Nephron (organoid): ENCODE measurements at regions not wholly inside any gene's neighbourhood (a gene's known extent, or its start where the extent isn't known, plus 50 kb on each side); places are given as distances from the start of the nearest gene placed in this dataset.
"Not testable (repeated sequence)": the region's sequence is repeated elsewhere in the genome, so short reads cannot be mapped to it uniquely, and the experiment has no call there.

Source experiments
- H3K27ac Mint-ChIP-seq, 3 experiments: 2 replicates each; pipeline ENCODE4 v1.8.0; 2020; ENCODE audit warnings: mixed read lengths in 3 of 3, mild to moderate bottlenecking in 2 of 3, moderate library complexity in 1 of 3
- H3K27me3 Mint-ChIP-seq: 2 replicates; pipeline ENCODE4 v1.8.0; 2021; ENCODE audit warnings: low read depth, mild to moderate bottlenecking, moderate library complexity, mixed read lengths
- H3K36me3 Mint-ChIP-seq: 2 replicates; pipeline ENCODE4 v1.8.0; 2020; ENCODE audit warnings: low read depth, mixed read lengths
- H3K4me1 Mint-ChIP-seq: 2 replicates; pipeline ENCODE4 v1.8.0; 2020; ENCODE audit warnings: mixed read lengths
- H3K4me3 Mint-ChIP-seq, 3 experiments: 2 replicates each; pipeline ENCODE4 v1.8.0; 2020; ENCODE audit warnings: mild to moderate bottlenecking in 3 of 3, mixed read lengths in 3 of 3, moderate library complexity in 2 of 3
- H3K9me3 Mint-ChIP-seq: 2 replicates; pipeline ENCODE4 v1.8.0; 2020; ENCODE audit warnings: mixed read lengths
- TF ChIP-seq, protein P1 (sequence below), 3 experiments: fragments of 200-600 bp; sonication (generic); IDR thresholded peaks; one replicate each; pipeline ENCODE4 v1.5.0; 2021; ENCODE audit warnings: antibody characterized with exemption in 3 of 3; ENCODE audit not compliant: unreplicated experiment in 3 of 3

DNA sequence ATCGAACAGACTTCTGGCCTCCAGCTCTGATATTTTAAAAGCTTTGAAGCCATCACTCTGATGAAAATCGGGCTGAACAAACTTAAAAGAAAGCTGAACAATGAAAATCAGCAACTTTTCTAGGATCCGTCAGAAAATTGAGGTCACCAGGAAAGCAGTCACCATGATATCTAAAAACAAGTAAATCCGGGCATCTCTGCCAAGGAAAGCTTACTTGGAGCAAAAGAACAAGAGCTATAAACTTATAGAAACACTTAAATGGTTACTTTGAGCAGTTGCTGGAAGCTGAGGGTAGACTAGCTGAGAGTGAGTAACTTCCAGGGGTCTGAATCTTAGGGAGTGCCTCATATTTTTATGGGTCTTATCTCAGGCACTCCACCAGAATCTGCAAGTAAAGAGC is 1043.0 kb upstream of the CDH18 start:
- TF ChIP-seq, protein P1, sequence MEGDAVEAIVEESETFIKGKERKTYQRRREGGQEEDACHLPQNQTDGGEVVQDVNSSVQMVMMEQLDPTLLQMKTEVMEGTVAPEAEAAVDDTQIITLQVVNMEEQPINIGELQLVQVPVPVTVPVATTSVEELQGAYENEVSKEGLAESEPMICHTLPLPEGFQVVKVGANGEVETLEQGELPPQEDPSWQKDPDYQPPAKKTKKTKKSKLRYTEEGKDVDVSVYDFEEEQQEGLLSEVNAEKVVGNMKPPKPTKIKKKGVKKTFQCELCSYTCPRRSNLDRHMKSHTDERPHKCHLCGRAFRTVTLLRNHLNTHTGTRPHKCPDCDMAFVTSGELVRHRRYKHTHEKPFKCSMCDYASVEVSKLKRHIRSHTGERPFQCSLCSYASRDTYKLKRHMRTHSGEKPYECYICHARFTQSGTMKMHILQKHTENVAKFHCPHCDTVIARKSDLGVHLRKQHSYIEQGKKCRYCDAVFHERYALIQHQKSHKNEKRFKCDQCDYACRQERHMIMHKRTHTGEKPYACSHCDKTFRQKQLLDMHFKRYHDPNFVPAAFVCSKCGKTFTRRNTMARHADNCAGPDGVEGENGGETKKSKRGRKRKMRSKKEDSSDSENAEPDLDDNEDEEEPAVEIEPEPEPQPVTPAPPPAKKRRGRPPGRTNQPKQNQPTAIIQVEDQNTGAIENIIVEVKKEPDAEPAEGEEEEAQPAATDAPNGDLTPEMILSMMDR (IDR thresholded peaks at IDR 0.05; ENCODE audit: unreplicated experiment in 3 of 3), result no peak
- no peaks in the 10 kb centered on the region for H3K4me1 Mint-ChIP-seq

DNA sequence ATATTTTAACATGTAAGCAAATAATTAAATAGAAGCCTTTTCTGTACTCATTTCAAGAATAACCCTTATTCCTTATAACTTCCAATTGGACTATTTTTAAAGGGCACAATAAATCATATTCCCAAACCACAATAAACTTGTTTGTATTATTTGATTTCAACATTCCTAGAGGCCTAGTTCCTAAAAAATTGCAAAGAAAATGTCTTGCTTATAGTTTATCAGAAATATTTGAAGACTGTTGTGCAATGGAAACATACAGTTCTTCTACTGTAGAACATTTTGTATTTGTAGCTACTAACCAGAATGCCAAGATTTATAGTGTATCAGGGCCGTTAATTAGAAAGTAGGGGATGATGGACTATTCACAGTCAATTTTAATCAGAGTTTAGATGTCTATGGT is 1037.0 kb upstream of the CDH18 start:
- TF ChIP-seq, protein P1 (IDR thresholded peaks at IDR 0.05; ENCODE audit: unreplicated experiment in 3 of 3), result no peak
- peaks cover 10% of the 10 kb centered on the region for H3K9me3 Mint-ChIP-seq
- H3K4me3 Mint-ChIP-seq, result no peak overlapping the region
- H3K27ac Mint-ChIP-seq, result no peak overlapping the region
- no peaks in the 10 kb centered on the region for H3K27me3 Mint-ChIP-seq
- H3K36me3 Mint-ChIP-seq, result no peaks in the 10 kb centered on the region
- no peaks in the 10 kb centered on the region for H3K4me1 Mint-ChIP-seq

More for the DNA sequence above, 1043.0 kb upstream of the CDH18 start:
- Mint-ChIP-seq H3K27me3 (no peaks in the 10 kb centered on the region), H3K27ac (no peak overlapping the region), H3K36me3 (no peaks in the 10 kb centered on the region), H3K4me3 (no peak overlapping the region), H3K9me3 (no peaks in the 10 kb centered on the region)

DNA sequence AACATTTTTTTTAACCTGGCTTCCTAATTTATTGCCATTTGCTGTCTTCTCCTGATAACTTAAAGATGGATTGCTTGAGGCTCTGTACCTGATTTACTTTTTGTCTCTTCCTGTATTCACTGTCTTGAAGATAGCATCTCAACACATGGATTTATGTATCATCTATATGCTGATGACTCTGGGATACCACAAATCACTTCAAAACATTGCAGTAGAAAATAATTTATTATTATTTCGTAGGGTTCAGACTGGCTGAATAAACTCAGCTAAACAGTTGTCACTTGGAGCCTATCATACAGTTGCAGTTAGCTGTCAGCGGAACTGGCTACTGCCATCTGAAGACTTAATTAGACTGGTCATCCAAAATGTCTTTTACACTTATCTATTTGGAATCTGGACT is 1025.2 kb upstream of the CDH18 start:
- Mint-ChIP-seq H3K4me1 (no peaks in the 10 kb centered on the region), H3K36me3 (no peaks in the 10 kb centered on the region), H3K27ac (no peak overlapping the region), H3K4me3 (no peak overlapping the region), H3K27me3 (no peaks in the 10 kb centered on the region), H3K9me3 (no peaks in the 10 kb centered on the region)
- TF ChIP-seq, protein P1 (IDR thresholded peaks at IDR 0.05; ENCODE audit: unreplicated experiment in 3 of 3), result no peak

DNA sequence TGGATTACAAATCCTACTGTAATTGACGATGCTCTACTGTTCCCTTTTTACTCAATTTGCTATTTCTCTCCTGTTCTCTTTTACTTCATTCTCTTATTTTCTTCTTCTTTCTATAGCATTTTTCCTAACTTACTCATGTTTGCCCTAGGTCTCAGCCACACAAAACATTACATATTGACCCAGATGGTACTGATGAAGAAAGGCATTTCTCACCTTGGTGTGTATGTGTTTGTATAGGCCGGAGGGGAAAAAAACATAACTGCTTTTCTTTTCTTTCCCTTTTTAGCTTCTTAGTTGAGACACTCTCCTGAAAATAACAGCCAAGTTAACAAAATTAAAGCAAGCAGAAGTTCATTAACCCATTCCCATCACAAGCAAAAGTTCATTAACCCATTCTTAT is 1019.8 kb upstream of the CDH18 start:
- Mint-ChIP-seq H3K4me3 (no peak overlapping the region), H3K36me3 (no peaks in the 10 kb centered on the region), H3K4me1 (no peaks in the 10 kb centered on the region), H3K27me3 (no peaks in the 10 kb centered on the region), H3K9me3 (no peaks in the 10 kb centered on the region), H3K27ac (no peak overlapping the region)
- TF ChIP-seq, protein P1 (IDR thresholded peaks at IDR 0.05; ENCODE audit: unreplicated experiment in 3 of 3), result no peak

DNA sequence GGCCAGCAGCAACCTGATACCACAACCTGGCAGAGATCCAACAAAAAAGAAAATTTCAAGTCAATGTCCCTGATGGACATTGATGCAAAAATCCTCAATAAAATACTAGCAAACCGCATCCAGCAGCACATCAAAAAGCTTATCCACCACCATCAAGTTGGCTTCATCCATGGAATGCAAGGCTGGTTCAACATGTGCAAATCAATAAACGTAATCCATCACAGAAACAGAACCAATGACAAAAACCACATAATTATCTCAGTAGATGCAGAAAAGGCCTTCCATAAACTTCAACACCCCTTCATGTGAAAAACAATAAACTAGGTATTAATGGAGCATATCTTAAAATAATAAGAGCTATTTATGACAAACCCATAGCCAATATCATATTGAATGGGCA is 1000.9 kb upstream of the CDH18 start:
- H3K36me3 Mint-ChIP-seq, H3K27ac Mint-ChIP-seq, H3K27me3 Mint-ChIP-seq, H3K4me1 Mint-ChIP-seq, H3K4me3 Mint-ChIP-seq: not testable (repeated sequence)
- peaks cover 27% of the 10 kb centered on the region for H3K9me3 Mint-ChIP-seq

DNA sequence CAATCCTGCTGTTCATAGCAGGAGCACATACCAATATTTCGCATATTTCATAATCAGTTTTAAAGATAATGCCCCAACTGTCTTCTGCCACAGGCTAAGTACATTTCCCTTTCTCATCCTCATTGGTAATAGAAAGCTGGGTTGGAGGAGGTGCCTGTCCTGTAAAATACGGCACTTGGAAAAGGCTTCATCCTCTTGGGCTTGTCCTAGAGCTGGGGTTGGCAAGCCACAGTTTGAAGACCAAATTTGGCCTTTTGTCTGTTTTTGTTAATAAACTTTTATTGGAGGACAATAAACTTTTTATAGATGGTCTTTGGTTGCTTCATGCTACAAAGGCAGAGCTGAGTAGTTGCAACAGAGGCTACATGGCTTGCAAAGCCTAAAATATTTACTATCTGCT is 997.8 kb upstream of the CDH18 start:
- Mint-ChIP-seq H3K4me1 (no peaks in the 10 kb centered on the region), H3K27ac (no peak overlapping the region)

More for the DNA sequence above, 997.8 kb upstream of the CDH18 start:
- no peaks in the 10 kb centered on the region for H3K36me3 Mint-ChIP-seq
- no peaks in the 10 kb centered on the region for H3K27me3 Mint-ChIP-seq
- H3K9me3 Mint-ChIP-seq, result peaks cover 27% of the 10 kb centered on the region
- H3K4me3 Mint-ChIP-seq, result no peak overlapping the region
- TF ChIP-seq, protein P1 (IDR thresholded peaks at IDR 0.05; ENCODE audit: unreplicated experiment in 3 of 3), result no peak
